HG03575 (cell line): ENCODE measurements at regions not wholly inside any gene's neighbourhood (a gene's known extent, or its start where the extent isn't known, plus 50 kb on each side); places are given as distances from the start of the nearest gene placed in this dataset.

Source experiments
- ATAC-seq: cut with Tn5 transposase; IDR thresholded peaks from one replicate; pipeline ENCODE4 v1.9.1; 2021; ENCODE audit not compliant: unreplicated experiment, insufficient number of reproducible peaks, low FRiP score; ENCODE audit errors: extremely low read depth

- ATAC-seq: no peak
These were observed 69.5 kb upstream of the SSX2IP start for GRCh38 chr1:84759756-84760155.

DNA sequence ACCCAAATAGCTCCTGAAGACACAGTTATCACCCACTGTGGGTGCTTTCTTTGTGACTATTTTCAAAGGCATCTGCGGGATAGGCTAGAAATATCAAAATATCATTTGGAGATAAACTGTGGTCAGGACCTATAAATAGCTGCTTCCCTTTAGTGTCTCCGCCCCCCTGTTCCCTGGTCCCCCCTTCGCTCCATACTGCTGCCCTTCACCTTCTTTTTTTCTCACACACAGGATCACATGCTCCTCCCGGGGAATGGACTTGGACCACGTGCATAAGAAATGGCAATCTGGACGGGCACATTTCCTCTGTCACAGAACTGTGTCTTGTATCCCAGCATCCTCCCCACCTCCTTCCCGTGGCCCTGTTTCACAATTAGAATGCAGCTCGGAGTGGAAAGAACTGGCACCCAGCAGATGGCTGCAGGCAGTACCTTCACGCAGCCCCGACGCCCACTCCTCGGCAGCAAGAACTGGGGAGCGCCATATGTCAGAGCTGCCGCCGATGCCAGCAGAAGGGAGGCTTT lies 68.8 kb upstream of the SSX2IP start:
- ATAC-seq: no peak

- no peak for ATAC-seq
These were observed 68.2 kb upstream of the SSX2IP start for GRCh38 chr1:84758476-84758875.

DNA sequence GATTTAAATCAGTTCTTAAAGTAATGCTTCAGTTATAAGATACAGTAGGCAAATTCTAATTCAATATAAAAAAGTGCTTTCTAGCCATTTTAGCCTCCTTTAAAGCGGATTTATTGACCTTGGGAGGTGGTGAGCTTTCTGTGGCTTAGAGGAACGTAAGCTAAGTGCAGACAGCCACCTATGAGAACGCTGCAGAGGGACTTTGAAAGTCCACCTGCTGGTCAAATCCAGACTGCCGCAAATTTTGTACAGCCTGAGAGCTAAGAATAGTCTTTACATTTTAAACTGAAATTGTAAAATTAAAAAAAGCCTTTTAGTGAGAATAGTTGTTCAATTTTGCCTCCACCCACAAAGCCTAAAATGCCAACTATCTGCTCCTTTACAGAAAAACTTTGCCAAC lies 67.0 kb upstream of the SSX2IP start:
- ATAC-seq: no peak

DNA sequence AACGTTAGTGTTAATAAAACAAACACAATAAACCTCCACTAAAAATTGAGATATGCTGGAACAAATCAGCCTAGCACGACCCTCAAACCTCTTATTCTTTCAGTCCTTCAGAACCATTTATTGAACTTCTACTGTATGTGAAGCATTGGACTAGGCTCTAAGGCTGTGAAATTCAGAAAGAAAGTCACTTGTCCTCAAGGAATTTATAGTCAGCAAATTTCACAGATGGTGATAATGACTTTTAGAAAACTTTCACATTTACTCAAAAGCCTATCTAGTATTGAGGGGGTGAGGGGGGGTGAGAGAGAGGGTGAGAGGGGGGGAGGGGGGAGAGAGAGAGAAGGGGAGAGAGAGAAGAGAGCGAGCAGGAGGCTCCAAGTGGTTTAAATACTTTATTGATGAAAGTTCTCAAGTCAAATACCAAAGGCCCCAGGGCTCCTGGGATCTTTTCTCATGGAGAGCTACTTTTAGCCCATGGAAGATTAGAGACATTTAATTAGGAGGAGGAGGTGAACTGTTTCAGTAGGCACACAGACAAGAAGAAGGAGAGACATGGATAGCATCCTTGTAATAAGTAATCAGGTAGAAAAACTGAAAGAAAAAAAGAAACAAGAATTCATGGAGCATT lies 66.3 kb upstream of the SSX2IP start:
- ATAC-seq: no peak

- no peak for ATAC-seq
These were observed 65.7 kb upstream of the SSX2IP start for GRCh38 chr1:84756001-84756400.

- ATAC-seq: no peak
These were observed 65.0 kb upstream of the SSX2IP start for GRCh38 chr1:84755216-84755615.

DNA sequence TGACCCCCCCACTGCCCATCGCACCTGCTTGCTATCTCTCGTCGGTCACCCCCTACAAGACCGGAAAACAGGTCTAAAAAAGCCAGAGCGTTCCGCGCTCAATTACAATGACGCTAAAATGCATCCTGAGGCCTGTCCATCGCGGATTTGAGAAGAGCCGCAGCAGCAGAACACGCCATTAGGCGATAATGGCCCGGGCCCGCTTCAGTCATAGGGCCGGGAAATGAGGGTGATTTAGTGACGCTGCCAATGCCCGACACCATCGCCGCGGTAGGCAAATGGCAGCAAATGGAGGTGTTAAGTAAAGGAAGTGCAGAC lies 64.1 kb upstream of the SSX2IP start:
- ATAC-seq: no peak

- no peak for ATAC-seq
These were observed 63.5 kb upstream of the SSX2IP start for GRCh38 chr1:84753516-84754385.

DNA sequence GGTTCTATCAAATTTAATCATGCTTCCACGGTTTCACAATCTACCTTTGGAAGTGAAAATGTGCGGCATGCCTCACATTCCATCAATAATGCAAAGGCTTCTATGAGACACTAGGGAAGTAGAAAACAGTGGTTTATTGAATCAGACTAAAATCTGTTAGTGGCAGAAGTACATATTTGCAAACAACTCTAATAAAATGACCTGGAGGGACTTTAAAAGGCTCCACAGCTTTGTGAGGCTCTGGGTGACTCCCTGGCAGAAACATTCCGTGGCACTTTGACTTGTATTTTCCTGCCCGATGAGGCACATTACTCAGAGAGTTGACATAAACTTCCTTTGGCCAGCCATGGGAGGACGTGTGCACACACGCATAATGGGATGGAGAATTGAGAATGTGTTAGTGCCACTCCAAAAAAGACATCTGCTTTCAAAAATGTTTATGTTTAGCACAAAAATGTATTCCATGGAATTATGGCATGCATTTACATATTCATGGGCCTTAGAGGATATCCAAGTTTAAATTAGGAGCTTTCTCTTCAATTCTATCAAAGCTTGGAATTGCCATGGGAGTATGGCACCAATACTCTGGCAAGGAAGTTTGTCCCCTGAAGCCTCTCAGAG lies 60.0 kb upstream of the SSX2IP start:
- no peak for ATAC-seq

GRCh38 chr1:84749427-84749826 lies 59.2 kb upstream of the SSX2IP start:
- no peak for ATAC-seq

DNA sequence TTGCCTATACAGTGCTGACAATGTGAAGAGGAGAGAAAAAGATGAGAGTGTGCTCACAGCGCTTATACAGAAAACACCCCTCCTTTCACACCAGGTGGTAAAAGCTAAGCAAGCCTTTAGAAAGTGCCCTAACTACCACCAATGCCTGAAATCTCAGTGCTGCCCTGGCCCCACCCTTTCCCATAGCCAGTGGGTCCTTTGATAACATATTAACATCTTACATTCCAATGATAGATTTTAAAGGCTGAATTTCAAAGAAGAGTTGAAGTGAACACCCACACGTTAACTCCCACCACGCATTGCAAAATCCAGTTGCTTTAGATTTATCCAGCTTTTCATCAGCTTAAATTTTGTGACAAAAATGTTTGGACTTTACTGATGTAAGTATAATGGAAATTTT lies 58.1 kb upstream of the SSX2IP start:
- no peak for ATAC-seq

GRCh38 chr1:84745857-84746256 lies 55.6 kb upstream of the SSX2IP start:
- ATAC-seq: no peak

DNA sequence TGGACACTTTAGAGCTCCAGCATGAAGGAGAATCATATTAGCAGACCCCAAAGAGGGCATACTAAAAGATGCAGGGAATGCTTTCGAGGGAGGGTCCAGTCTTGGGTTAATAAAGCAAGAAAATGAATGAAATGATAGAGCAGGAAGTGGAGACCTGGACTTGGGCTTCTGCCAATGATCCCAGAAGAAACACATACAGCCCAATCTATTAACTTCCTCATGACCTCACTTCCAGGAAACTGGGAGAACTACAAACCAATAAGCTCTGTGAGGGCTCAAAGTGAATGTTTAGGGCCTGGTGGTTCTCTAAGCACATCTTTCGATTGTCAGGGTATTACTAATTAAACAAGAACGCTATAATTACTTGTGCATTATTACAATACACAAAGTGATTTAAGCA lies 53.6 kb upstream of the SSX2IP start:
- ATAC-seq: no peak

DNA sequence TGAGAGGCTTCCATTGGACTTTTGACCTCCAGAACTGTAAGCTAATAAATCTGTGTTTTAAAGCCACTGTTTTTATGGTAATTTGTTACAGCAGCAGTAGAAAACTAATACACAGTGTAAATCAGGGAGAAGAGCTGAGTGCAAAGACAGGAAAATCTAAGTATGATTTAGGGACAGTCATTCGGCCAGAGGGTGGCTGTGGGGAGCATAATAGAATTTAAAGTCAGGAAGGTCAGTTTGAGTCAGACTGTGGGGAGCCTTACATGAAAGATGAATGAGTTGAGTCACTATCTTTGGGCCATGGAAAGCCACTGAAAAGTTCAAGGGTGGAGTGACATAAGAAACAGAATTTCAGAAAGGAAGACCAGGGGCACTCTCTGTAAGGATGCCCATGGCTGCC lies 52.4 kb upstream of the SSX2IP start:
- peak; percentile 67 for ATAC-seq

DNA sequence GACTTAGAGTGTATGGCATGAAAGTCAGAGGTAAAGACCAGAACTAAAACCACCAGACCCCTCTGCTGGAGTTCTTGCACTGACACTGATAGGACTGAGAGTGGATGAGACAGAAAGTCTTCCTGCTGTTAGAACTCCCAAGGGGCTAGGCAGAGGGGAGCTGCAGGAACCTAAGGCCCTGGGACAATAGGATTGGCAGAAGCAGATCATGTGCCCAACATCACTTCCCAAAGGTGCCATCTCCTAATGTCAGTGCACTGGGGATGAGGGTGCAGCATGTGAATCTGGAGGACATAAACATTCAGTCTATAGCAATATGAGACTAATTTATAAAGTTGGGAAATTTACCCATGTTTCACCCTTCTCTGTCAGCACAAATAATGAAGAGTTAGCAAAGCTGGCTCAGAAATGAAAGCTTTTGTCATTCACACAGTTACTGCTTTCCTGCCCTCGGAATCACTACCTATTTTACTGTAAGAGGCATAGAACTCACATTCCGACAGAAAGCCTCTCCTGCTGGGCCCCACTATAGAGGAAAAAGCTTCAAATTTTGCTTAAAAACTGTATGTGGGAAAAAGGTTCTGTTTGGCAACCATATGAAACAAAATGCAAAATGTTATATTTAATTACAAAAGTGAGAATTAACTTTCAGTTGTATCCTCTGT lies 49.9 kb upstream of the SSX2IP start:
- no peak for ATAC-seq
